Natural killer cell (primary cell): ENCODE measurements at regions not wholly inside any gene's neighbourhood (a gene's known extent, or its start where the extent isn't known, plus 50 kb on each side); places are given as distances from the start of the nearest gene placed in this dataset.
"Not testable (repeated sequence)": the region's sequence is repeated elsewhere in the genome, so short reads cannot be mapped to it uniquely, and the experiment has no call there.

Experiments
- ATAC-seq, 3 donors: fragments of 150-1000 bp in 2 of 3; fragments of 200-7000 bp in 1 of 3; cut with Tn5 transposase; 1 replicate in 1 of 3; 2 replicates in 2 of 3; pipeline ENCODE4 v1.10.0; 2021; ENCODE audit warnings: mild to moderate bottlenecking in 2 of 3, moderate library complexity in 2 of 3
- DNase-seq, 2 donors: peaks; one replicate each; pipeline versions ENCODE4 v3.0.0 to v3.0.0-alpha.2; 2013 to 2021; ENCODE audit warnings: mixed read lengths in 1 of 2
- H3K27ac ChIP-seq: one replicate; pipeline ENCODE4 v1.5.1; 2013; ENCODE audit warnings: mild to moderate bottlenecking, low read length
- H3K27me3 ChIP-seq: one replicate; pipeline ENCODE4 v1.6.1; 2013; ENCODE audit warnings: low read length; ENCODE audit not compliant: control insufficient read depth, insufficient read depth
- H3K36me3 ChIP-seq: one replicate; pipeline ENCODE4 v1.6.1; 2013; ENCODE audit warnings: low read length; ENCODE audit not compliant: control insufficient read depth, insufficient read depth
- H3K4me1 ChIP-seq: one replicate; pipeline ENCODE4 v1.6.1; 2013; ENCODE audit warnings: low read length; ENCODE audit not compliant: control insufficient read depth, insufficient read depth
- H3K4me3 ChIP-seq: one replicate; pipeline ENCODE4 v1.5.1; 2013; ENCODE audit warnings: low read length
- H3K9me3 ChIP-seq: one replicate; pipeline ENCODE4 v1.6.1; 2013; ENCODE audit warnings: low read length; ENCODE audit not compliant: control insufficient read depth, insufficient read depth
- H3K27ac Mint-ChIP-seq, 2 donors: one replicate each; pipeline ENCODE4 v1.8.0; 2022; ENCODE audit warnings: mild to moderate bottlenecking in 2 of 2, mixed read lengths in 2 of 2, moderate library complexity in 1 of 2
- H3K27me3 Mint-ChIP-seq, 2 donors: one replicate each; pipeline ENCODE4 v1.8.0; 2022; ENCODE audit warnings: low read depth in 2 of 2, mixed read lengths in 2 of 2
- H3K36me3 Mint-ChIP-seq: one replicate; pipeline ENCODE4 v1.8.0; 2022; ENCODE audit warnings: mixed read lengths
- H3K4me1 Mint-ChIP-seq, 2 donors: one replicate each; pipeline ENCODE4 v1.8.0; 2022; ENCODE audit warnings: mixed read lengths in 2 of 2
- H3K4me3 Mint-ChIP-seq: one replicate; pipeline ENCODE4 v1.8.0; 2022; ENCODE audit warnings: mild to moderate bottlenecking, moderate library complexity, mixed read lengths
- H3K9me3 Mint-ChIP-seq, 2 donors: one replicate each; pipeline ENCODE4 v1.8.0; 2022; ENCODE audit warnings: mixed read lengths in 2 of 2
- WGBS: methylation state at CpG from one replicate; pipeline ENCODE4 v1.1.7; 2013; ENCODE audit warnings: missing lambda C conversion rate; ENCODE audit not compliant: insufficient coverage; 5-methylcytosine and 5-hydroxymethylcytosine counted together
- intact Hi-C: fragments of 100-400 bp; cut with micrococcal nuclease; formaldehyde crosslinking; loops from one replicate; pipeline ENCODE4 v1.14.2; 2022
- TF ChIP-seq, protein P1 (sequence below): fragments of 200-600 bp; IDR thresholded peaks from one replicate; pipeline ENCODE4 v1.8.0; 2022; ENCODE audit warnings: antibody characterized with exemption

DNA sequence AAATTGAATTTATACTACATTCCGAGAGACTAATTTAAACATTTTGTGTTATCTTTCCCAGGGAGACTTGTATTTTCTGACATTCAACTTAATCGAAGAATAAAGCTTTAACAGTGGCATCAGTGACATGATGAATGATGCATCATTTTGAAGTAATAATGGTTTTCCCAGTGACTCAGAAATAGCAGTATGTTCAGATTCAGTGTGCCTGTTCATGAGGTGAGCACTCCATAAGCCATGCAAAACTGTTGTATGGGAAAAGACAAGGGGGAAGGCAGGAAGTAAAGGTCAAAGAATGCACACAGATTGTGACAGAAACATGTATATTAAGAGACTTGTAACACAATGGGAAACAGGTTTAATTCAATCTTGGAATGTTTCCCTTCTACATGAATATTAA lies 1348.2 kb upstream of the GJE1 start:
- no peaks in the 10 kb centered on the region for H3K4me1 Mint-ChIP-seq
- H3K27ac Mint-ChIP-seq, result no peak overlapping the region
- TF ChIP-seq, protein P1, sequence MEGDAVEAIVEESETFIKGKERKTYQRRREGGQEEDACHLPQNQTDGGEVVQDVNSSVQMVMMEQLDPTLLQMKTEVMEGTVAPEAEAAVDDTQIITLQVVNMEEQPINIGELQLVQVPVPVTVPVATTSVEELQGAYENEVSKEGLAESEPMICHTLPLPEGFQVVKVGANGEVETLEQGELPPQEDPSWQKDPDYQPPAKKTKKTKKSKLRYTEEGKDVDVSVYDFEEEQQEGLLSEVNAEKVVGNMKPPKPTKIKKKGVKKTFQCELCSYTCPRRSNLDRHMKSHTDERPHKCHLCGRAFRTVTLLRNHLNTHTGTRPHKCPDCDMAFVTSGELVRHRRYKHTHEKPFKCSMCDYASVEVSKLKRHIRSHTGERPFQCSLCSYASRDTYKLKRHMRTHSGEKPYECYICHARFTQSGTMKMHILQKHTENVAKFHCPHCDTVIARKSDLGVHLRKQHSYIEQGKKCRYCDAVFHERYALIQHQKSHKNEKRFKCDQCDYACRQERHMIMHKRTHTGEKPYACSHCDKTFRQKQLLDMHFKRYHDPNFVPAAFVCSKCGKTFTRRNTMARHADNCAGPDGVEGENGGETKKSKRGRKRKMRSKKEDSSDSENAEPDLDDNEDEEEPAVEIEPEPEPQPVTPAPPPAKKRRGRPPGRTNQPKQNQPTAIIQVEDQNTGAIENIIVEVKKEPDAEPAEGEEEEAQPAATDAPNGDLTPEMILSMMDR, result no peak
- DNase-seq (no peak), ATAC-seq (no peak)
- H3K4me3 ChIP-seq, result no peak overlapping the region
- intact Hi-C loops, result no loop called here
- H3K9me3 Mint-ChIP-seq, result no peaks in the 10 kb centered on the region
- no peak overlapping the region for H3K27ac ChIP-seq
- H3K4me3 Mint-ChIP-seq, result no peak overlapping the region
- no peaks in the 10 kb centered on the region for H3K4me1 ChIP-seq
- H3K9me3 ChIP-seq, result no peaks in the 10 kb centered on the region
- WGBS, result 100% methylated on average over 2 of the region's 2 CpGs
- no peaks in the 10 kb centered on the region for H3K27me3 ChIP-seq
- no peaks in the 10 kb centered on the region for H3K36me3 ChIP-seq
- no peaks in the 10 kb centered on the region for H3K27me3 Mint-ChIP-seq
- H3K36me3 Mint-ChIP-seq, result no peaks in the 10 kb centered on the region

DNA sequence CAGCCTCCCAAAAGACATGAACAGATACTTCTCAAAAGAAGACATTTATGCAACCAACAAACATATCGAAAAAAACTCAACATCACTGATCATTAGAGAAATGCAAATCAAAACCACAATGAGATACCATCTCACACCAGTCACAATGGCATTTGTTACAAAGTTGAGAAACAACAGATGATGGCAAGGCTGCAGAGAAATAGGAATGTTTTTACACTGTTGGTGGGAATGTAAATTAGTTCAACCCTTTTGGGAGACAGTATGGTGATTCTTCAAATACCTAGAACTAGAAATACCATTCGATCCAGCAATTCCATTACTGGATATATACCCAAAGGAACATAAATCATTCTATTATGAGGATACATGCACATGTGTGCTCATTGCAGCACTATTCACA lies 1349.2 kb upstream of the GJE1 start:
- ATAC-seq, H3K27me3 ChIP-seq, H3K27me3 Mint-ChIP-seq, H3K4me3 ChIP-seq, H3K4me1 ChIP-seq, H3K9me3 ChIP-seq, H3K4me3 Mint-ChIP-seq, H3K4me1 Mint-ChIP-seq, H3K27ac Mint-ChIP-seq, intact Hi-C loops, H3K36me3 ChIP-seq, H3K9me3 Mint-ChIP-seq, DNase-seq, H3K27ac ChIP-seq, H3K36me3 Mint-ChIP-seq: not testable (repeated sequence)
- 86% methylated on average over 1 of the region's 2 CpGs for WGBS

DNA sequence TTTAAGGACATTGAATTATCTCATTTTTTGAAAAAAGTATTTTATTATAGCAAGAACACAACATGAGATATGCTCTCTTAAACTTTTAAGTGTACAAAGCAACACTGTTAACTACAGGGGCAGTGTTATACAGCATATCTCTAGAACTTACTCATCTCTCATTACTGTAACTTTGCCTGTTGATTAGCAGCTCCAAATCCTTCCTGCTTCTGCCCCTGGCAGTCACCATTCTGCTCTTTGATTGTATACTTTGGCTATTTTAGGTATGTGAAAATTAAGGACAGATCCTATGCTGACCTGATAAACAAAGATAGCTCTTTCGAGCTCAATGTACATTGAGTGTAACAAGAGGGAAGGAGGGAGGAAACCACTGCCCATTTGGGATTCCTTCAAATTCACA lies 1349.8 kb upstream of the GJE1 start:
- DNase-seq (no peak), ATAC-seq (no peak)
- H3K4me3 Mint-ChIP-seq, result no peak overlapping the region
- 100% methylated on average over 1 of the region's 1 CpG for WGBS
- H3K4me1 ChIP-seq, result no peaks in the 10 kb centered on the region
- intact Hi-C loops, result no loop called here
- no peaks in the 10 kb centered on the region for H3K36me3 ChIP-seq
- TF ChIP-seq, protein P1, result no peak
- H3K27me3 Mint-ChIP-seq, result no peaks in the 10 kb centered on the region
- no peaks in the 10 kb centered on the region for H3K36me3 Mint-ChIP-seq
- H3K9me3 Mint-ChIP-seq, result peaks cover 0 to 3% of the 10 kb centered on the region in 2 donors
- no peaks in the 10 kb centered on the region for H3K27me3 ChIP-seq
- H3K9me3 ChIP-seq, result no peaks in the 10 kb centered on the region
- no peak overlapping the region for H3K27ac Mint-ChIP-seq
- no peak overlapping the region for H3K4me3 ChIP-seq
- no peaks in the 10 kb centered on the region for H3K4me1 Mint-ChIP-seq
- H3K27ac ChIP-seq, result no peak overlapping the region

DNA sequence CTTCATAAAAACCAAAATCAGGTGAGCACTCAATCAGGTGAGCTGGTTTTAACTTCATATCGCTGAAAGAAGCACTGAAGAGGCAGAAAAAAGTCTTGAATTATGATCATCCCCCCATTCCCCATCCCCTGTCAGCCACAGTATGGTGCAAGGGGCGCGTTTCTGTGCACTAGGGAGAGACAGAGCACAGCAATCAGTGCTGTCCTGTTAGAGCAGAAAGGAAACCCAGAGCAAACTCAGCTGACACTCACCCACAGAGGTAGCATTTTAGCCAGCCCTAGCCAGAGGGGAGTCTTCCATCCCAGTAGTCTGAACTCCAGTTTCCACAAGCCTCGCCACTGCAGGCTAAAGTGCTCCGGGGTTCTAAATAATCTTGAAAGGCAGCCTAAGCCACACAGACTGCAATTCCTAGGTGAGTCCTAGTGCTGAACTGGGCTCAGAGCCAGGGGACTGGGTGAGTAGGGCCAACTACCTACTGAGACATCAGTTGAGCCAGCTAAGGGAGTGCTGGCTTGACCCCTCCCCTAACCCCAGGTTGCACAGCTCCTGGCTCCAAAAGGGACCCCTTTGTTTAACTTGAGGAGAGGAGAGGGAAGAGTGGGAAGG lies 1352.6 kb upstream of the GJE1 start:
- intact Hi-C loops, result no loop called here
- TF ChIP-seq, protein P1, result no peak
- Mint-ChIP-seq H3K36me3 (no peaks in the 10 kb centered on the region), H3K4me1 (no peaks in the 10 kb centered on the region), H3K4me3 (no peak overlapping the region), H3K27ac (no peak overlapping the region), H3K27me3 (no peaks in the 10 kb centered on the region), H3K9me3 (peaks cover 0 to 3% of the 10 kb centered on the region in 2 donors)
- no peak overlapping the region for H3K4me3 ChIP-seq
- DNase-seq, result no peak
- H3K36me3 ChIP-seq, result no peaks in the 10 kb centered on the region
- no peaks in the 10 kb centered on the region for H3K9me3 ChIP-seq
- no peaks in the 10 kb centered on the region for H3K4me1 ChIP-seq
- ATAC-seq, result no peak
- H3K27ac ChIP-seq, result no peak overlapping the region
- no peaks in the 10 kb centered on the region for H3K27me3 ChIP-seq
- 70% methylated on average over 5 of the region's 5 CpGs for WGBS
